Stomach (tissue), 8 donors: ENCODE measurements at regions not wholly inside any gene's neighbourhood (a gene's known extent, or its start where the extent isn't known, plus 50 kb on each side); places are given as distances from the start of the nearest gene placed in this dataset.
A peak's percentile ranks its signal among the peaks of the same experiment; 100 is the strongest.

Experiments used
- DNase-seq, 2 donors: peaks; one replicate each; pipeline versions ENCODE4 v3.0.0 to v3.0.0-alpha.2; 2013 to 2019
- H3K27ac ChIP-seq, 5 donors: fragments of 200-600 bp in 4 of 5; sonication (generic) in 4 of 5; one replicate each; pipeline ENCODE4 v1.5.1; 2013 to 2019; ENCODE audit warnings: mild to moderate bottlenecking in 1 of 5, moderate library complexity in 1 of 5
- H3K27me3 ChIP-seq, 3 donors: fragments of 200-600 bp; sonication (generic); one replicate each; pipeline ENCODE4 v1.5.1; 2017 to 2019; ENCODE audit warnings: mixed run types in 1 of 3
- H3K36me3 ChIP-seq, 4 donors: fragments of 200-600 bp; sonication (generic); 1 replicate in 3 of 4; 2 replicates in 1 of 4; pipeline ENCODE4 v1.5.1; 2016 to 2019
- H3K4me1 ChIP-seq, 4 donors: fragments of 200-600 bp; sonication (generic); one replicate each; pipeline ENCODE4 v1.5.1; 2016 to 2019
- H3K4me3 ChIP-seq, 4 donors: fragments of 200-600 bp; sonication (generic) in 3 of 4; one replicate each; pipeline ENCODE4 v1.5.1; 2016 to 2019; ENCODE audit warnings: mild to moderate bottlenecking in 1 of 4
- H3K9me3 ChIP-seq, 4 donors: fragments of 200-600 bp; sonication (generic); one replicate each; pipeline ENCODE4 v1.5.1; 2016 to 2019
- EP300 ChIP-seq: sonication (generic); formaldehyde crosslinking; IDR thresholded peaks from one replicate; pipeline ENCODE4 v1.6.1; 2017; ENCODE audit warnings: antibody characterized with exemption
- POLR2A ChIP-seq, 4 donors: fragments of 450-650 bp; IDR thresholded peaks; one replicate each; pipeline ENCODE4 v1.6.1; 2016; ENCODE audit warnings: antibody characterized with exemption in 4 of 4, control low read depth in 2 of 4, mild to moderate bottlenecking in 1 of 4, moderate library complexity in 1 of 4
- POLR2AphosphoS5 ChIP-seq, 3 donors: sonication (generic); formaldehyde crosslinking; IDR thresholded peaks; one replicate each; pipeline ENCODE4 v1.6.1; 2016; ENCODE audit warnings: antibody characterized with exemption in 3 of 3
- WGBS, 5 donors: extraction: QIAGEN DNeasy Blood & Tissue Kit in 3 of 5; methylation state at CpG; one replicate each; pipeline versions ENCODE4 v1.1.5 to v1.1.7; 2013 to 2018; 5-methylcytosine and 5-hydroxymethylcytosine counted together
- intact Hi-C: fragments of 100-400 bp; cut with DNase I; formaldehyde crosslinking; loops from one replicate; pipeline ENCODE4 v1.15.1; 2023; ENCODE audit warnings: low total_unique reads
- TF ChIP-seq, protein P1 (sequence below), 7 experiments: fragments of 450-650 bp in 4 of 7; fragments of 200-600 bp in 3 of 7; sonication (generic) in 3 of 7; IDR thresholded peaks; one replicate each; pipeline ENCODE4 v1.5.1; 2016 to 2019; ENCODE audit warnings: antibody characterized with exemption in 7 of 7, control low read depth in 2 of 7, mild to moderate bottlenecking in 1 of 7
- donor health status: healthy with polysubstance abuse.
- donor health status: Bipolar disorder and iron deficiency.
- donor health status: healthy.

DNA sequence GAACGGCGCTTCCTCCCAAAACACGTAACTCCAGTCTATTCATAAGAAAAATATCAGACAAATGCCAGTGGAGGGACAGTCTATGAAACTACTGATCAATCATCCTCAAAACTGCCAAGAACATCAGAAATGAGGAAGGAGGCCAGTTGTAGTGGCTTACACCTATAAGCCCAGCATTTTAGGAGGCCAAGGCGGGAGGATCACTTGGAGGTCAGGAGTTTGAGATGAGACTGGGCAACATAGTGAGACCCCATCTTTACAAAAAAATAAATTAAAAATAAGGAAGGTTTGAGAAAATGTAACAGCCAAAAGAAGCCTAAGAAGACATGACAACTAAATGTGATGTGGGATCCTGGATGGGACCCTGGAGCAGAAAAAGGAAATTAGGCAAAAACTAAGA lies 58.9 kb upstream of the MIER3 start:
- intact Hi-C loops: no loop called here
- Histone ChIP-seq H3K4me1 (no peaks in the 10 kb centered on the region), H3K27ac (no peak overlapping the region), H3K9me3 (no peaks in the 10 kb centered on the region), H3K27me3 (no peaks in the 10 kb centered on the region), H3K4me3 (no peak overlapping the region), H3K36me3 (no peaks in the 10 kb centered on the region)
- no peak for TF ChIP-seq POLR2AphosphoS5 (IDR thresholded peaks at IDR 0.05)
- no peak for DNase-seq
- 84 to 97% (median 89%) methylated on average over 4 of the region's 4 CpGs for WGBS, 5 donors

DNA sequence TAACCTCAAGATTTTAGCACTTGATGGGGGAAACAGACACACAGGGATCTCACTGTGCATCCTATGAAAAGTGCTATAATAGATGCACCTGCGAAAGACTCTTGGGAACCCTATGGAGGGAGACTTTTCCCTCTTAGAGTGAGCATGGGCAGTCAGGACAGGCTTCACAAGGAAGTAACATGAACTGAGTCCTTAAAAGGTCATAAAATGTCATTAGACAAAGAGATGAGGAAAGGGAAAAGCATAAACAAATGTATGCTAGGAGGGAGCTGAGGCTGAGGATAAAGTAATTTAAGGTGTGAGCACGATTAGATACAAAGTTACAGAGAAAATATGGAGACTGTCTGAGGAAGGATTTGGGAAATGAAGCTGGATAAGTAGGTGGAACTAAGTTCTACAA lies 60.6 kb upstream of the MIER3 start:
- DNase-seq: no peak
- WGBS, 5 donors: 52 to 87% (median 79%) methylated on average over 2 of the region's 2 CpGs
- Histone ChIP-seq H3K36me3 (no peaks in the 10 kb centered on the region), H3K27ac (no peak overlapping the region), H3K4me3 (no peak overlapping the region), H3K27me3 (no peaks in the 10 kb centered on the region), H3K4me1 (no peaks in the 10 kb centered on the region), H3K9me3 (no peaks in the 10 kb centered on the region)
- TF ChIP-seq POLR2A (IDR thresholded peaks at IDR 0.05): no peak
- intact Hi-C loops: no loop called here

DNA sequence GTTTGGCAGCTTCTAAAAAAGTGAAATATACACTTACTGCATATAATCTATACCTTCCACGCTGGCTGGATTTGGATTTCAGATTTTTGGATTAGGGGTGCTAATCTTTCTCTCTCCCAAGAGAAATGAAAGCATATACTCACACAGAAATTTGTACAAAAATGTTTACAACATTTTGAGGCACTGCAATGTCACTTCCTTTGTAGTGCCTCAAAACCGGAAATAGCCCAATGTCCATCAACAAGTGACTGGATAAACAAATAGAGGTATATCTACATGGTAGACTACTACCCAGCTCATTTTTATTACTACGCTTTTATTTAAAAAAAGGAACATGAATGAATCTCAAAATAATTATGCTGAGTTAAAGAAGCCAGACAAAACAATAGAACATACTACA lies 74.0 kb upstream of the MIER3 start:
- no peaks in the 10 kb centered on the region for H3K4me1 ChIP-seq
- H3K27ac ChIP-seq: no peak overlapping the region
- no peaks in the 10 kb centered on the region for H3K27me3 ChIP-seq
- no peaks in the 10 kb centered on the region for H3K9me3 ChIP-seq
- intact Hi-C loops: no loop called here
- H3K36me3 ChIP-seq: no peaks in the 10 kb centered on the region
- DNase-seq: no peak
- WGBS, 5 donors: 75 to 86% (median 81%) methylated on average over 3 of the region's 3 CpGs
- TF ChIP-seq POLR2AphosphoS5 (IDR thresholded peaks at IDR 0.05) (no peak), EP300 (no peak), POLR2A (IDR thresholded peaks at IDR 0.05) (no peak)
- TF ChIP-seq, protein P1, sequence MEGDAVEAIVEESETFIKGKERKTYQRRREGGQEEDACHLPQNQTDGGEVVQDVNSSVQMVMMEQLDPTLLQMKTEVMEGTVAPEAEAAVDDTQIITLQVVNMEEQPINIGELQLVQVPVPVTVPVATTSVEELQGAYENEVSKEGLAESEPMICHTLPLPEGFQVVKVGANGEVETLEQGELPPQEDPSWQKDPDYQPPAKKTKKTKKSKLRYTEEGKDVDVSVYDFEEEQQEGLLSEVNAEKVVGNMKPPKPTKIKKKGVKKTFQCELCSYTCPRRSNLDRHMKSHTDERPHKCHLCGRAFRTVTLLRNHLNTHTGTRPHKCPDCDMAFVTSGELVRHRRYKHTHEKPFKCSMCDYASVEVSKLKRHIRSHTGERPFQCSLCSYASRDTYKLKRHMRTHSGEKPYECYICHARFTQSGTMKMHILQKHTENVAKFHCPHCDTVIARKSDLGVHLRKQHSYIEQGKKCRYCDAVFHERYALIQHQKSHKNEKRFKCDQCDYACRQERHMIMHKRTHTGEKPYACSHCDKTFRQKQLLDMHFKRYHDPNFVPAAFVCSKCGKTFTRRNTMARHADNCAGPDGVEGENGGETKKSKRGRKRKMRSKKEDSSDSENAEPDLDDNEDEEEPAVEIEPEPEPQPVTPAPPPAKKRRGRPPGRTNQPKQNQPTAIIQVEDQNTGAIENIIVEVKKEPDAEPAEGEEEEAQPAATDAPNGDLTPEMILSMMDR (IDR thresholded peaks at IDR 0.05): no peak
- H3K4me3 ChIP-seq: no peak overlapping the region

DNA sequence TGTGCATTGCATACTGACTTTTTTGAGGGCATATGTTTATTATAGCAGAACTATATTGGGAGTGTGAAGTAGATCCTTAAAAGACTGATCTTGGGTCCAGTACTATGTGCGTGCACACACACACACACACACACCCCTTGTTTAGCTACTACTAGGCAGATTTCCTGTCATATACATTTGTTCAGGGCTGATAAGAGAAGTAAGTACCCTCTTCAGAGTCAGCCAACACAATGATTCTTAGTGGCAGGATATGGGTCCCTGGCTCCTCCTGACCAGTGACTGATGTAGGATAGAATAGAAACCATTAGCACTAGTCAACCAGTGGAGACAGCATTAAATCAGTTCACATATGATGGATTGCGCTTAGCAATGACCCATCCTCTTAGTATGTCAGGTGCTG lies 76.2 kb upstream of the MIER3 start:
- no peak for DNase-seq
- Histone ChIP-seq H3K36me3 (no peaks in the 10 kb centered on the region), H3K4me3 (no peak overlapping the region), H3K27me3 (no peaks in the 10 kb centered on the region), H3K4me1 (no peaks in the 10 kb centered on the region), H3K9me3 (no peaks in the 10 kb centered on the region), H3K27ac (no peak overlapping the region)
- WGBS, 5 donors: 71 to 92% (median 87%) methylated on average over 2 of the region's 2 CpGs
- intact Hi-C loops: no loop called here
- TF ChIP-seq EP300 (no peak), POLR2AphosphoS5 (IDR thresholded peaks at IDR 0.05) (no peak)

DNA sequence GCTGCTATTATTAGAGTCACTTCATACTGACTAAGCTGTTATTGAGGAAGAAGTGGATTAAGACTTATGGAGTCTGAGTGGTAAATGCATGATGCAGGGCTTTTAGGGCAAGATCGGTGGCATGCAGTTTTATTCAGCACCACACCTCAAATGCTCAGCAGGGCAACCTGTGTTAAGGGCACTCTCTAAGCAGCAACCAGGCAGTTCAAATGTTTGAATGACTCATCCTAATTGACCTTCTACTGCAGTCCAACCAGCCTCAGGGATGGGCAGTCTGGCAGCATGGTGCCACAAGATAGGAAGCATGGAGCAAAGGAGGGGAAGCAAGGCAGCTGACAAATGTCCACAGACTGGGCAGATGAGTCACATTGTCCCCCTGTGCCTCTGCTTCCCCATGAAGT lies 80.2 kb upstream of the MIER3 start:
- Histone ChIP-seq H3K36me3 (no peaks in the 10 kb centered on the region), H3K4me1 (no peaks in the 10 kb centered on the region), H3K4me3 (no peak overlapping the region), H3K27ac (no peak overlapping the region), H3K27me3 (no peaks in the 10 kb centered on the region), H3K9me3 (no peaks in the 10 kb centered on the region)
- intact Hi-C loops: no loop called here
- DNase-seq: peak; percentile 35 to 44
- WGBS, 5 donors: 0 to 83% (median 63%) methylated on average over 1 of the region's 1 CpG
- TF ChIP-seq POLR2AphosphoS5 (IDR thresholded peaks at IDR 0.05) (peak in 2 of 3 donors; percentile 25 to 48), POLR2A (IDR thresholded peaks at IDR 0.05) (no peak)
- TF ChIP-seq, protein P1 (IDR thresholded peaks at IDR 0.05): no peak

DNA sequence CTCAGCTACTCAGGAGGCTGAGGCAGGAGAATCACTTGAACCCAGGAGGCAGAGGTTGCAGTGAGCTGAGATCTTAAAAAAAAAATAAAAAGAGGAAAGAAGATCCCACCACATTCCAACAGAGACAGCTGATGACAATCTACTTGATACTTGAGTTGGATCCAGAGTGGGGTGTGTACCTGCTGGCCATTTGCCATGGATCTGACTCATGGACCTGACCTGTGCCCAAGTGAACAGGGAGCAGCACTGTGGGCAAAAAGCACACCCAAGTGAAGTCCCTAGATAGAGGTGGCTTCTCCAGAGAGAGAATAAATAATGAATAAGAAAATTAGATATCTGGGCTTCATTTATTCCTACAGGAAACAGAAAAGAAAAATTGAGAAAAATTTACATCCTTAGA lies 81.2 kb upstream of the MIER3 start:
- intact Hi-C loops: no loop called here
- TF ChIP-seq, protein P1 (IDR thresholded peaks at IDR 0.05): no peak
- TF ChIP-seq POLR2AphosphoS5 (IDR thresholded peaks at IDR 0.05): no peak
- TF ChIP-seq POLR2A (IDR thresholded peaks at IDR 0.05): no peak
- TF ChIP-seq EP300: no peak
- peak; percentile 59 to 72 for DNase-seq
- H3K4me1 ChIP-seq: no peaks in the 10 kb centered on the region
- H3K36me3 ChIP-seq: no peaks in the 10 kb centered on the region
- H3K4me3 ChIP-seq: no peak overlapping the region
- H3K27me3 ChIP-seq: no peaks in the 10 kb centered on the region
- no peak overlapping the region for H3K27ac ChIP-seq
- no peaks in the 10 kb centered on the region for H3K9me3 ChIP-seq
